ENCODE measurements at regions not wholly inside any gene's neighbourhood (a gene's known extent, or its start where the extent isn't known, plus 50 kb on each side); places are given as distances from the start of the nearest gene placed in this dataset.

GRCh38 chr4:136495851-136496250 lies 1036.4 kb downstream of the PCDH18 start:
- no peak for TF ChIP-seq POLR2AphosphoS5 (IDR thresholded peaks at IDR 0.05; ENCODE audit: low read depth, low read length)
- TF ChIP-seq POLR2A (IDR thresholded peaks at IDR 0.05; ENCODE audit: low read depth, low read length), result no peak
- no peak for TF ChIP-seq TAF1 (IDR thresholded peaks at IDR 0.05; ENCODE audit: low read depth, low read length)
